ENCODE measurements at regions not wholly inside any gene's neighbourhood (a gene's known extent, or its start where the extent isn't known, plus 50 kb on each side); places are given as distances from the start of the nearest gene placed in this dataset.

DNA sequence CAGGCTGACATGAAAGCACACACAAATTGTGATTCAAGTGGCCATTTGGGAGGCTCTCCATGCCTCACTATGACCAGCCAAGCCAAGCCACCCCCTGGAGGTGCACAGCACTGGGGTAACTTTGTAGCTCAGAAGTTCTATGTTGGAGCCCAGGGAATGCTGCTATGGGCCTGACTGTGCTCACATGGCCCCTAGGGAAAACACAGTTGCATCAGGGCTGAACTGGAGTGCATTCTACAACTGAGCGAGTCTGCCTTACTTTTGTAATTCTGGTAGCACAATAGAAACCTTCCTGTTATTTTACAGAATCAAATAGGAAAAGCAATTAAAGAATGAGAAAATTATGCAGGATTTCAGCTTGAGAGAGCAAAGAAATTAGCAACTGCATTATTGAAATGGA is 455.5 kb upstream of the TRPC7 start:
- H3K9me3 Mint-ChIP-seq (ENCODE audit: insufficient read depth): no peaks in the 10 kb centered on the region
- ATAC-seq (ENCODE audit: low read depth): no peak

DNA sequence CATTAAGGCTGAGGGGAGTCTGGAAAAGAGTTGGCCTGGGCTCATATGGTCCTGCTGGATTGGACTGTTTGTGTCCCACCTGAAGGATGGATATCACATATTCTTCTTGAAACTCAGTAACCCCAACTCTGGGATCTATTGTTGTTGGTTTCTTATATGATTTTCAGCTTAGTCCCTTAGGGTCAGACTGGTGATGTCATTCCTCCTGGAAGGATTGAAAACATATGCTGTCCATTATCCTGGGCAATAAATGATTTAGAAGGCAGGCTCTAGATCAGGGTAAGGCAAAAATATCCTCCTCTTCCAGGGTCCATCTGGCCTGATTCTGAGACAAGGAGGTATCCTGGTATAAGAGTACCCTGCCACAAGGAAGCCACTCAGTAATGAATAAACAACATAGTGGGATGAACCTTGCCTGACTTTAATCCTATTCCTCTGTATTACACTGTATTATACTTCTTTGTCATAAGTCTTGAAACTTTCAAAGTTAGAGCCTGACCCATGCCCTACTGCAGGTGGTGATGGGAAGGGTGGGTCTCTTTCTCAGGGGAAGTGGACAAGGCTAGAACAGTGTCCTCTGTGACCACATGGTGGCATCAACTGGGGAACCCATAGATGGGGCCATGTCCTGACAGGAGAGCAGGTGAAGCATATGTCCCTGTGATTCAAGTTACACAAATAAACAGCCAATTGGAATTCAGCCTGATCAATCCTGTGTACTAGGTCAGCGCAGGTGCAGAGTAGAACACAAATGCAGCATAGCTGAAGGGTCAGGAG is 454.4 kb upstream of the TRPC7 start:
- CTCF ChIA-PET: no interaction called here
- intact Hi-C loops (cut with micrococcal nuclease): no loop called here
- no peaks in the 10 kb centered on the region for H3K36me3 ChIP-seq (replicated peaks in 1 of 2; ENCODE audit: control extremely low read depth in 1 of 2, control insufficient read depth in 1 of 2, extremely low read depth in 1 of 2, insufficient read depth in 2 of 2, low read length in 1 of 2)
- Mint-ChIP-seq H3K4me1 (no peaks in the 10 kb centered on the region), H3K4me3 (no peak overlapping the region), H3K27me3 (no peaks in the 10 kb centered on the region), H3K9me3 (ENCODE audit: insufficient read depth) (no peaks in the 10 kb centered on the region), H3K27ac (no peak overlapping the region)
- DNase-seq (no peak), ATAC-seq (ENCODE audit: low read depth) (no peak)
- no peaks in the 10 kb centered on the region for H3K9me3 ChIP-seq (ENCODE audit: control extremely low read depth in 1 of 3, control insufficient read depth in 2 of 3, insufficient read depth in 1 of 3, low read length in 2 of 3)
- no peaks in the 10 kb centered on the region for H3K79me2 ChIP-seq (ENCODE audit: control insufficient read depth, insufficient read depth, low read length)
- no peak overlapping the region for H3K27ac ChIP-seq (ENCODE audit: low read length in 2 of 2)
- POLR2A ChIA-PET: no interaction called here
- H3K9ac ChIP-seq (ENCODE audit: low read length): no peak overlapping the region
- H3K4me3 ChIP-seq (ENCODE audit: control extremely low read depth in 1 of 5, extremely low read depth in 1 of 5, insufficient read depth in 1 of 5, low read depth in 2 of 5, low read length in 4 of 5): no peak overlapping the region
- H3K4me2 ChIP-seq (replicated peaks; ENCODE audit: low read depth, low read length, poor library complexity, severe bottlenecking): no peak overlapping the region
- no peaks in the 10 kb centered on the region for H3K27me3 ChIP-seq (replicated peaks in 1 of 4; ENCODE audit: control extremely low read depth in 1 of 4, control insufficient read depth in 3 of 4, insufficient read depth in 4 of 4, low read length in 3 of 4)
- H2AFZ ChIP-seq (ENCODE audit: insufficient read depth, low read depth, low read length, poor library complexity, severe bottlenecking): no peak overlapping the region
- H3K4me1 ChIP-seq (ENCODE audit: control insufficient read depth in 2 of 2, insufficient read depth in 2 of 2, low read length in 2 of 2): no peaks in the 10 kb centered on the region
- TF ChIP-seq EZH2 (IDR thresholded peaks at IDR 0.05; ENCODE audit: borderline replicate concordance, insufficient read depth, low read depth, low read length, poor library complexity, severe bottlenecking): no peak
- TF ChIP-seq, protein P1, sequence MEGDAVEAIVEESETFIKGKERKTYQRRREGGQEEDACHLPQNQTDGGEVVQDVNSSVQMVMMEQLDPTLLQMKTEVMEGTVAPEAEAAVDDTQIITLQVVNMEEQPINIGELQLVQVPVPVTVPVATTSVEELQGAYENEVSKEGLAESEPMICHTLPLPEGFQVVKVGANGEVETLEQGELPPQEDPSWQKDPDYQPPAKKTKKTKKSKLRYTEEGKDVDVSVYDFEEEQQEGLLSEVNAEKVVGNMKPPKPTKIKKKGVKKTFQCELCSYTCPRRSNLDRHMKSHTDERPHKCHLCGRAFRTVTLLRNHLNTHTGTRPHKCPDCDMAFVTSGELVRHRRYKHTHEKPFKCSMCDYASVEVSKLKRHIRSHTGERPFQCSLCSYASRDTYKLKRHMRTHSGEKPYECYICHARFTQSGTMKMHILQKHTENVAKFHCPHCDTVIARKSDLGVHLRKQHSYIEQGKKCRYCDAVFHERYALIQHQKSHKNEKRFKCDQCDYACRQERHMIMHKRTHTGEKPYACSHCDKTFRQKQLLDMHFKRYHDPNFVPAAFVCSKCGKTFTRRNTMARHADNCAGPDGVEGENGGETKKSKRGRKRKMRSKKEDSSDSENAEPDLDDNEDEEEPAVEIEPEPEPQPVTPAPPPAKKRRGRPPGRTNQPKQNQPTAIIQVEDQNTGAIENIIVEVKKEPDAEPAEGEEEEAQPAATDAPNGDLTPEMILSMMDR (IDR thresholded peaks at IDR 0.05): no peak
- H4K20me1 ChIP-seq (ENCODE audit: control insufficient read depth, insufficient read depth, low read length, poor library complexity, severe bottlenecking): no peaks in the 10 kb centered on the region
- WGBS (ENCODE audit: insufficient coverage): 100% methylated on average over 1 of the region's 1 CpG

More for the DNA sequence above, 455.5 kb upstream of the TRPC7 start:
- TF ChIP-seq EZH2 (IDR thresholded peaks at IDR 0.05; ENCODE audit: borderline replicate concordance, insufficient read depth, low read depth, low read length, poor library complexity, severe bottlenecking): no peak
- no peak overlapping the region for H2AFZ ChIP-seq (ENCODE audit: insufficient read depth, low read depth, low read length, poor library complexity, severe bottlenecking)
- H3K9ac ChIP-seq (ENCODE audit: low read length): no peak overlapping the region
- intact Hi-C loops (cut with micrococcal nuclease): no loop called here
- no peak for DNase-seq
- POLR2A ChIA-PET: no interaction called here
- H3K27me3 ChIP-seq (replicated peaks in 1 of 4; ENCODE audit: control extremely low read depth in 1 of 4, control insufficient read depth in 3 of 4, insufficient read depth in 4 of 4, low read length in 3 of 4): no peaks in the 10 kb centered on the region
- no peaks in the 10 kb centered on the region for H3K4me1 Mint-ChIP-seq
- H3K4me1 ChIP-seq (ENCODE audit: control insufficient read depth in 2 of 2, insufficient read depth in 2 of 2, low read length in 2 of 2): no peaks in the 10 kb centered on the region
- CTCF ChIA-PET: no interaction called here
- no peak overlapping the region for H3K4me3 Mint-ChIP-seq
- no peaks in the 10 kb centered on the region for H4K20me1 ChIP-seq (ENCODE audit: control insufficient read depth, insufficient read depth, low read length, poor library complexity, severe bottlenecking)
- no peak overlapping the region for H3K27ac Mint-ChIP-seq
- no peak overlapping the region for H3K4me2 ChIP-seq (replicated peaks; ENCODE audit: low read depth, low read length, poor library complexity, severe bottlenecking)
- H3K27me3 Mint-ChIP-seq: no peaks in the 10 kb centered on the region
- WGBS (ENCODE audit: insufficient coverage): no CpG with 5 or more reads among the region's 1 CpG
- H3K27ac ChIP-seq (ENCODE audit: low read length in 2 of 2): no peak overlapping the region
- no peaks in the 10 kb centered on the region for H3K36me3 ChIP-seq (replicated peaks in 1 of 2; ENCODE audit: control extremely low read depth in 1 of 2, control insufficient read depth in 1 of 2, extremely low read depth in 1 of 2, insufficient read depth in 2 of 2, low read length in 1 of 2)
- H3K79me2 ChIP-seq (ENCODE audit: control insufficient read depth, insufficient read depth, low read length): no peaks in the 10 kb centered on the region
- H3K4me3 ChIP-seq (ENCODE audit: control extremely low read depth in 1 of 5, extremely low read depth in 1 of 5, insufficient read depth in 1 of 5, low read depth in 2 of 5, low read length in 4 of 5): no peak overlapping the region
- H3K9me3 ChIP-seq (ENCODE audit: control extremely low read depth in 1 of 3, control insufficient read depth in 2 of 3, insufficient read depth in 1 of 3, low read length in 2 of 3): no peaks in the 10 kb centered on the region
